LNCaP clone FGC (cell line): ENCODE measurements at regions not wholly inside any gene's neighbourhood (a gene's known extent, or its start where the extent isn't known, plus 50 kb on each side); places are given as distances from the start of the nearest gene placed in this dataset.

Source experiments
- DNase-seq: peaks from one replicate; pipeline ENCODE4 v3.0.0-alpha.2; 2011; ENCODE audit warnings: low read depth
- H3K4me3 ChIP-seq: 2 replicates; pipeline ENCODE4 v1.5.1; 2011; ENCODE audit warnings: mild to moderate bottlenecking, low read depth, low read length, control low read depth
- CTCF ChIP-seq: IDR thresholded peaks from 2 replicates; pipeline ENCODE4 v1.5.1; 2012; ENCODE audit warnings: mild to moderate bottlenecking; ENCODE audit not compliant: control insufficient read depth, insufficient read depth; ENCODE audit errors: extremely low read depth

- no peak overlapping the region for H3K4me3 ChIP-seq
- no peak for TF ChIP-seq CTCF
- DNase-seq: no peak
These were observed 447.7 kb upstream of the DPPA4 start for GRCh38 chr3:109784852-109785631.

GRCh38 chr3:109803274-109803673 lies 465.9 kb upstream of the DPPA4 start:
- DNase-seq: no peak
- TF ChIP-seq CTCF: no peak
- H3K4me3 ChIP-seq: no peak overlapping the region

GRCh38 chr3:109804697-109805096 lies 467.4 kb upstream of the DPPA4 start:
- no peak for DNase-seq

GRCh38 chr3:109806929-109807328 lies 469.6 kb upstream of the DPPA4 start:
- no peak overlapping the region for H3K4me3 ChIP-seq
- TF ChIP-seq CTCF: no peak
- DNase-seq: no peak

More at GRCh38 chr3:109804697-109805096, 467.4 kb upstream of the DPPA4 start:
- no peak for TF ChIP-seq CTCF
- no peak overlapping the region for H3K4me3 ChIP-seq

- DNase-seq: no peak
- TF ChIP-seq CTCF: no peak
These were observed 472.2 kb upstream of the DPPA4 start for GRCh38 chr3:109809513-109809912.

GRCh38 chr3:109818081-109818480 lies 480.7 kb upstream of the DPPA4 start:
- no peak for TF ChIP-seq CTCF
- H3K4me3 ChIP-seq: no peak overlapping the region
- DNase-seq: no peak

More at GRCh38 chr3:109809513-109809912, 472.2 kb upstream of the DPPA4 start:
- H3K4me3 ChIP-seq: no peak overlapping the region

GRCh38 chr3:109819734-109820133 lies 482.4 kb upstream of the DPPA4 start:
- no peak overlapping the region for H3K4me3 ChIP-seq
- peak; percentile 4 for DNase-seq
- no peak for TF ChIP-seq CTCF
